ENCODE measurements at regions not wholly inside any gene's neighbourhood (a gene's known extent, or its start where the extent isn't known, plus 50 kb on each side); places are given as distances from the start of the nearest gene placed in this dataset.

- DNase-seq: no peak
Observed at GRCh38 chr4:20614816-20615215, 85.4 kb upstream of the PACRGL start.

- no peak for DNase-seq
Observed at GRCh38 chr4:20615486-20616260, 84.6 kb upstream of the PACRGL start.

GRCh38 chr4:20616313-20616712 lies 83.9 kb upstream of the PACRGL start:
- no peak for DNase-seq

- no peak for DNase-seq
Observed at GRCh38 chr4:20616848-20617247, 83.4 kb upstream of the PACRGL start.

GRCh38 chr4:20617678-20618396 lies 82.4 kb upstream of the PACRGL start:
- DNase-seq: no peak

- no peak for DNase-seq
Observed at GRCh38 chr4:20618731-20619130, 81.5 kb upstream of the PACRGL start.

- DNase-seq: no peak
Observed at GRCh38 chr4:20621476-20621875, 78.8 kb upstream of the PACRGL start.

GRCh38 chr4:20622701-20623100 lies 77.6 kb upstream of the PACRGL start:
- DNase-seq: no peak

- no peak for DNase-seq
Observed at GRCh38 chr4:20623939-20624338, 76.3 kb upstream of the PACRGL start.

- no peak for DNase-seq
Observed at GRCh38 chr4:20624793-20625374, 75.4 kb upstream of the PACRGL start.

GRCh38 chr4:20625426-20625825 lies 74.8 kb upstream of the PACRGL start:
- no peak for DNase-seq

GRCh38 chr4:20626326-20627005 lies 73.8 kb upstream of the PACRGL start:
- no peak for DNase-seq

- no peak for DNase-seq
Observed at GRCh38 chr4:20627866-20628265, 72.4 kb upstream of the PACRGL start.

- DNase-seq: no peak
Observed at GRCh38 chr4:20629186-20630106, 70.8 kb upstream of the PACRGL start.

- peak; percentile 73 for DNase-seq
Observed at GRCh38 chr4:20638825-20639224, 61.4 kb upstream of the PACRGL start.

- DNase-seq: peak; percentile 89
Observed at GRCh38 chr4:20639346-20639745, 60.9 kb upstream of the PACRGL start.

- no peak for DNase-seq
Observed at GRCh38 chr4:20640989-20641388, 59.3 kb upstream of the PACRGL start.

- DNase-seq: no peak
Observed at GRCh38 chr4:20641976-20642375, 58.3 kb upstream of the PACRGL start.

GRCh38 chr4:20643631-20644030 lies 56.6 kb upstream of the PACRGL start:
- DNase-seq: no peak

- DNase-seq: no peak
Observed at GRCh38 chr4:20645236-20645635, 55.0 kb upstream of the PACRGL start.

GRCh38 chr4:20646287-20646686 lies 54.0 kb upstream of the PACRGL start:
- no peak for DNase-seq
